SK-N-SH (cell line): ENCODE measurements at regions not wholly inside any gene's neighbourhood (a gene's known extent, or its start where the extent isn't known, plus 50 kb on each side); places are given as distances from the start of the nearest gene placed in this dataset.

Experiments
- CTCF ChIA-PET: fragments of 300-600, 350-600 bp; formaldehyde crosslinking; extraction: SDS; loops from one replicate; lab custom pipeline; 2021; lab: Yijun Ruan, JAX
- POLR2A ChIA-PET: fragments of 350-600 bp; sonication (Branson Sonifier 250); formaldehyde crosslinking; extraction: SDS; loops from one replicate; lab custom pipeline; 2020; ENCODE audit warnings: antibody characterized with exemption, inconsistent platforms; lab: Yijun Ruan, JAX
- DNase-seq: peaks from one replicate; pipeline ENCODE4 v3.0.0; 2012
- H2AFZ ChIP-seq: fragments of 200-600 bp; sonication (generic); 2 replicates; pipeline ENCODE4 v1.8.1; 2016; ENCODE audit warnings: antibody characterized with exemption, mild to moderate bottlenecking, low read depth
- H3F3A ChIP-seq: fragments of 200-600 bp; sonication (generic); replicated peaks from 2 replicates; pipeline ENCODE3; 2016; ENCODE audit warnings: antibody characterized with exemption, mild to moderate bottlenecking; ENCODE audit not compliant: insufficient read depth
- H3K27ac ChIP-seq, 2 experiments: fragments of 200-500 bp in 1 of 2; fragments of 200-600 bp in 1 of 2; sonication (Bioruptor generic) in 1 of 2; sonication (generic), shearing (Covaris generic) in 1 of 2; 2 replicates each; pipeline versions ENCODE4 v1.5.1 to v1.6.1; 2014 to 2016; ENCODE audit warnings: low read depth in 2 of 2, inconsistent platforms in 1 of 2, low read length in 1 of 2, mild to moderate bottlenecking in 1 of 2, mixed read lengths in 1 of 2
- H3K27me3 ChIP-seq: fragments of 200-600 bp; sonication (generic), shearing (Covaris generic); 2 replicates; pipeline ENCODE4 v1.6.1; 2016; ENCODE audit warnings: mixed run types; ENCODE audit not compliant: insufficient read depth
- H3K36me3 ChIP-seq, 2 experiments: fragments of 200-500 bp in 1 of 2; fragments of 200-600 bp in 1 of 2; sonication (Bioruptor generic) in 1 of 2; sonication (generic) in 1 of 2; replicated peaks in 1 of 2; 2 replicates each; pipeline versions ENCODE3 to v1.5.1; 2014 to 2016; ENCODE audit warnings: low read length in 1 of 2, mild to moderate bottlenecking in 1 of 2; ENCODE audit not compliant: insufficient read depth in 2 of 2, control insufficient read depth in 1 of 2
- H3K4me1 ChIP-seq, 2 experiments: fragments of 200-500 bp in 1 of 2; fragments of 200-600 bp in 1 of 2; sonication (Bioruptor generic) in 1 of 2; sonication (generic), shearing (Covaris generic) in 1 of 2; 2 replicates each; pipeline versions ENCODE4 v1.5.1 to v1.6.1; 2014 to 2016; ENCODE audit warnings: low read depth in 1 of 2, low read length in 1 of 2, mixed run types in 1 of 2; ENCODE audit not compliant: insufficient read depth in 2 of 2, control insufficient read depth in 1 of 2
- H3K4me2 ChIP-seq: fragments of 200-600 bp; sonication (generic), shearing (Covaris generic); 2 replicates; pipeline ENCODE4 v1.6.1; 2017; ENCODE audit warnings: mixed run types
- H3K4me3 ChIP-seq, 2 experiments: fragments of 200-500 bp in 1 of 2; fragments of 200-600 bp in 1 of 2; sonication (Bioruptor generic) in 1 of 2; sonication (generic), shearing (Covaris generic) in 1 of 2; 2 replicates each; pipeline versions ENCODE4 v1.5.1 to v1.8.1; 2014 to 2016; ENCODE audit warnings: low read depth in 2 of 2, inconsistent platforms in 1 of 2, low read length in 1 of 2, mild to moderate bottlenecking in 1 of 2, mixed read lengths in 1 of 2, moderate library complexity in 1 of 2
- H3K79me2 ChIP-seq: fragments of 200-600 bp; sonication (generic); 2 replicates; pipeline ENCODE4 v1.8.1; 2017; ENCODE audit warnings: mild to moderate bottlenecking; ENCODE audit not compliant: insufficient read depth
- H3K9ac ChIP-seq: fragments of 200-600 bp; sonication (generic); 2 replicates; pipeline ENCODE4 v1.6.1; 2017; ENCODE audit warnings: mixed run types
- H3K9me2 ChIP-seq: fragments of 200-600 bp; sonication (generic); 2 replicates; pipeline ENCODE4 v1.6.1; 2017; ENCODE audit warnings: mixed run types
- H3K9me3 ChIP-seq: fragments of 200-600 bp; sonication (generic); 2 replicates; pipeline ENCODE4 v1.6.1; 2017; ENCODE audit warnings: mixed run types, mild to moderate bottlenecking, moderate library complexity
- H4K20me1 ChIP-seq: fragments of 200-600 bp; sonication (generic); 2 replicates; pipeline ENCODE4 v1.6.1; 2017; ENCODE audit warnings: mild to moderate bottlenecking, mixed run types; ENCODE audit not compliant: insufficient read depth
- EP300 ChIP-seq, 2 experiments: IDR thresholded peaks; 2 replicates each; pipeline versions ENCODE4 v1.4.0 to v1.6.1; 2012; ENCODE audit warnings: borderline replicate concordance in 1 of 2, low read depth in 1 of 2, low read length in 1 of 2
- EZH2phosphoT487 ChIP-seq: fragments of 200-600 bp; sonication (generic); IDR thresholded peaks from 2 replicates; pipeline ENCODE4 v1.6.1; 2017; ENCODE audit warnings: low read depth, mixed run types, mild to moderate bottlenecking, antibody characterized with exemption, moderate library complexity, borderline replicate concordance
- FOXJ3 ChIP-seq: sonication (generic); formaldehyde crosslinking; IDR thresholded peaks from 2 replicates; pipeline ENCODE4 v1.5.1; 2020; ENCODE audit warnings: mild to moderate bottlenecking, missing genetic modification reagents
- NRF1 ChIP-seq: IDR thresholded peaks from 2 replicates; pipeline ENCODE4 v1.6.1; 2012; ENCODE audit warnings: low read depth, mild to moderate bottlenecking, low read length
- PBX3 ChIP-seq: IDR thresholded peaks from 2 replicates; pipeline ENCODE4; 2012
- RAD21 ChIP-seq: IDR thresholded peaks from 2 replicates; pipeline ENCODE4 v1.6.1; 2012; ENCODE audit warnings: mild to moderate bottlenecking, low read length
- RCOR1 ChIP-seq: fragments of 150-350 bp; IDR thresholded peaks from 2 replicates; pipeline ENCODE4 v1.6.1; 2017; ENCODE audit warnings: antibody characterized with exemption, low read length
- TEAD4 ChIP-seq: IDR thresholded peaks from 2 replicates; pipeline ENCODE4 v1.4.0; 2012; ENCODE audit warnings: mild to moderate bottlenecking, borderline replicate concordance; ENCODE audit not compliant: insufficient read depth
- USF2 ChIP-seq: fragments of 150-350 bp; IDR thresholded peaks from 2 replicates; pipeline ENCODE4 v1.6.1; 2017; ENCODE audit warnings: antibody characterized with exemption, low read length, low read depth, borderline replicate concordance
- ZBTB33 ChIP-seq: IDR thresholded peaks from 2 replicates; pipeline ENCODE4 v1.4.0; 2012; ENCODE audit warnings: low read depth, borderline replicate concordance
- WGBS: methylation state at CpG from one replicate; pipeline ENCODE4 v1.1.6; 2017; ENCODE audit warnings: low lambda C conversion rate; 5-methylcytosine and 5-hydroxymethylcytosine counted together

- Histone ChIP-seq H3K4me2 (no peak overlapping the region), H3K9me3 (no peaks in the 10 kb centered on the region; the same call in 1 of the 2 replicates), H4K20me1 (no peaks in the 10 kb centered on the region), H3K36me3 (no peaks in the 10 kb centered on the region)
- TF ChIP-seq EZH2phosphoT487 (no peak), NRF1 (no peak), RCOR1 (no peak), PBX3 (no peak), RAD21 (no peak), TEAD4 (no peak), ZBTB33 (no peak), USF2 (no peak), EP300 (IDR thresholded peaks at IDR 0.05; ENCODE audit: borderline replicate concordance in 1 of 2, low read depth in 1 of 2, low read length in 1 of 2) (no peak), FOXJ3 (CRISPR knock-in tag) (no peak)
- TF ChIP-seq, all 33 proteins: peak for 0
- POLR2A ChIA-PET: no interaction called here
- no peak for DNase-seq
- Histone ChIP-seq H3K79me2 (no peaks in the 10 kb centered on the region), H3K9ac (no peak overlapping the region), H3K9me2 (peaks cover 1% of the 10 kb centered on the region; the same call in 1 of the 2 replicates), H3K4me1 (no peaks in the 10 kb centered on the region), H2AFZ (no peak overlapping the region), H3F3A (no peaks in the 10 kb centered on the region), H3K4me3 (no peak overlapping the region), H3K27ac (no peak overlapping the region), H3K27me3 (no peaks in the 10 kb centered on the region)
- WGBS: 62% methylated on average over 4 of the region's 4 CpGs
- CTCF ChIA-PET: no interaction called here
Measured at GRCh38 chr4:162221148-162221547, 57.3 kb upstream of the FSTL5 start.
